IMR-90 (cell line): ENCODE measurements at regions not wholly inside any gene's neighbourhood (a gene's known extent, or its start where the extent isn't known, plus 50 kb on each side); places are given as distances from the start of the nearest gene placed in this dataset.

Experiments used
- ATAC-seq: fragments of 200-7000 bp; cut with Tn5 transposase; 2 replicates; pipeline ENCODE4 v1.9.1; 2020; ENCODE audit warnings: low read depth, mild to moderate bottlenecking, moderate library complexity
- BruUV-seq: library from RNA; stranded (reverse); fragments of 400-500 nt; replicated peaks from 2 replicates; lab custom pipeline; 2021; lab: Mats Ljungman, UMichigan
- CTCF ChIA-PET: fragments of 300-600 bp; formaldehyde crosslinking; extraction: SDS; loops from one replicate; lab custom pipeline; 2021; ENCODE audit warnings: antibody characterized with exemption; lab: Yijun Ruan, JAX
- POLR2A ChIA-PET: fragments of 300-600 bp; sonication (Branson Sonifier 250); formaldehyde crosslinking; loops from one replicate; lab custom pipeline; 2022; ENCODE audit warnings: antibody characterized with exemption; ENCODE audit not compliant: unreplicated experiment; lab: Charles Lee
- DNase-seq: peaks from one replicate; pipeline ENCODE4 v3.0.0; 2013
- H2AFZ ChIP-seq: replicated peaks from 2 replicates; pipeline ENCODE3; 2013; ENCODE audit warnings: low read length, mild to moderate bottlenecking; ENCODE audit not compliant: poor library complexity
- H2AK5ac ChIP-seq: 2 replicates; pipeline ENCODE4 v1.6.1; 2013; ENCODE audit warnings: low read depth, low read length, inconsistent platforms
- H2AK9ac ChIP-seq: replicated peaks from 2 replicates; pipeline ENCODE3; 2013; ENCODE audit warnings: mild to moderate bottlenecking, low read depth, low read length, moderate library complexity; ENCODE audit not compliant: poor library complexity
- H2BK120ac ChIP-seq: 2 replicates; pipeline ENCODE4 v1.6.1; 2013; ENCODE audit warnings: low read depth, low read length, inconsistent platforms
- H2BK15ac ChIP-seq: 3 replicates; pipeline ENCODE4 v1.6.1; 2013; ENCODE audit warnings: low read depth, low read length, inconsistent platforms
- H2BK20ac ChIP-seq: 2 replicates; pipeline ENCODE4 v1.6.1; 2013; ENCODE audit warnings: low read depth, mild to moderate bottlenecking, inconsistent platforms, low read length, moderate library complexity
- H2BK5ac ChIP-seq: 2 replicates; pipeline ENCODE4 v1.6.1; 2013; ENCODE audit warnings: mild to moderate bottlenecking, low read depth, low read length, inconsistent platforms; ENCODE audit not compliant: poor library complexity, severe bottlenecking
- H3K14ac ChIP-seq: replicated peaks from 2 replicates; pipeline ENCODE4 v1.6.1; 2013; ENCODE audit warnings: low read depth, low read length, inconsistent platforms
- H3K18ac ChIP-seq: 2 replicates; pipeline ENCODE4 v1.6.1; 2013; ENCODE audit warnings: low read depth, low read length, control low read depth
- H3K23ac ChIP-seq: 2 replicates; pipeline ENCODE4 v1.6.1; 2013; ENCODE audit warnings: low read depth, low read length, inconsistent platforms
- H3K27ac ChIP-seq: 2 replicates; pipeline ENCODE4 v1.5.1; 2013; ENCODE audit warnings: mild to moderate bottlenecking, control low read depth, low read length; ENCODE audit not compliant: insufficient read depth
- H3K27me3 ChIP-seq: 2 replicates; pipeline ENCODE4 v1.6.1; 2013; ENCODE audit warnings: low read length; ENCODE audit not compliant: control insufficient read depth, insufficient read depth
- H3K36me3 ChIP-seq: 2 replicates; pipeline ENCODE4 v1.6.1; 2013; ENCODE audit warnings: low read length, mixed read lengths; ENCODE audit not compliant: control insufficient read depth, insufficient read depth
- H3K4ac ChIP-seq: 2 replicates; pipeline ENCODE4 v1.6.1; 2013; ENCODE audit warnings: low read depth, low read length, inconsistent platforms
- H3K4me1 ChIP-seq: 2 replicates; pipeline ENCODE4 v1.6.1; 2013; ENCODE audit warnings: low read length, mixed read lengths; ENCODE audit not compliant: control insufficient read depth, insufficient read depth
- H3K4me2 ChIP-seq: 2 replicates; pipeline ENCODE4 v1.6.1; 2013; ENCODE audit warnings: low read depth, mild to moderate bottlenecking, control low read depth, low read length, moderate library complexity
- H3K4me3 ChIP-seq: 2 replicates; pipeline ENCODE4 v1.5.1; 2013; ENCODE audit warnings: low read depth, mild to moderate bottlenecking, control low read depth, low read length, moderate library complexity; ENCODE audit not compliant: insufficient read depth
- H3K56ac ChIP-seq: 2 replicates; pipeline ENCODE4 v1.6.1; 2013; ENCODE audit warnings: low read length, inconsistent platforms; ENCODE audit not compliant: insufficient read depth; ENCODE audit errors: extremely low read depth
- H3K79me1 ChIP-seq, 2 experiments: 2 replicates each; pipeline ENCODE4 v1.6.1; 2013; ENCODE audit warnings: low read length in 2 of 2, inconsistent platforms in 1 of 2, low read depth in 1 of 2
- H3K9ac ChIP-seq: 2 replicates; pipeline ENCODE4 v1.6.1; 2013; ENCODE audit warnings: low read depth, low read length, control low read depth
- H3K9me1 ChIP-seq: 2 replicates; pipeline ENCODE4 v1.6.1; 2013; ENCODE audit warnings: low read length, inconsistent platforms; ENCODE audit not compliant: insufficient read depth
- H3K9me3 ChIP-seq: 2 replicates; pipeline ENCODE4 v1.6.1; 2013; ENCODE audit warnings: low read length; ENCODE audit not compliant: control insufficient read depth, insufficient read depth
- H4K20me1 ChIP-seq: 2 replicates; pipeline ENCODE4 v1.6.1; 2013; ENCODE audit warnings: low read length, inconsistent platforms; ENCODE audit not compliant: insufficient read depth
- H4K5ac ChIP-seq: 2 replicates; pipeline ENCODE4 v1.6.1; 2013; ENCODE audit warnings: mild to moderate bottlenecking, low read depth, low read length, control low read depth
- H4K8ac ChIP-seq, 2 experiments: 2 replicates each; pipeline ENCODE4 v1.6.1; 2013; ENCODE audit warnings: low read depth in 2 of 2, low read length in 2 of 2, control low read depth in 1 of 2, inconsistent platforms in 1 of 2
- H4K91ac ChIP-seq: 2 replicates; pipeline ENCODE4 v1.6.1; 2013; ENCODE audit warnings: low read depth, low read length, inconsistent platforms; ENCODE audit not compliant: insufficient read depth
- BHLHE40 ChIP-seq: fragments of 150-350 bp; IDR thresholded peaks from 2 replicates; pipeline ENCODE4 v1.6.1; 2016; ENCODE audit warnings: mild to moderate bottlenecking, low read depth, low read length
- CEBPB ChIP-seq: IDR thresholded peaks from 2 replicates; pipeline ENCODE4 v1.6.1; 2012; ENCODE audit warnings: low read depth, low read length, improper control_type of control experiment
- NFE2L2 ChIP-seq: fragments of 150-350 bp; IDR thresholded peaks from 2 replicates; pipeline ENCODE4 v1.6.1; 2016; ENCODE audit warnings: low read depth, mild to moderate bottlenecking, low read length
- RCOR1 ChIP-seq: IDR thresholded peaks from 2 replicates; pipeline ENCODE4 v1.6.1; 2012; ENCODE audit warnings: mild to moderate bottlenecking, low read length, improper control_type of control experiment; ENCODE audit not compliant: insufficient replicate concordance
- dilution Hi-C: fragments of 300-500 bp; cut with HindIII; formaldehyde crosslinking; loops from one replicate; pipeline ENCODE4 v1.14.3; 2018; ENCODE audit warnings: low sequenced_read_pairs; ENCODE audit not compliant: unreplicated experiment
- in situ Hi-C: fragments of 300-500 bp; cut with MboI; formaldehyde crosslinking; loops from 3 replicates; pipeline ENCODE4 v1.14.3; 2019; ENCODE audit warnings: low sequenced_read_pairs, inconsistent platforms, mixed read lengths
- intact Hi-C: fragments of 100-400 bp; cut with micrococcal nuclease; formaldehyde crosslinking; loops from 2 replicates; pipeline ENCODE4 v1.10.0; 2022

GRCh38 chr4:170278460-170278859 is 188.7 kb upstream of the AADAT start:
- ATAC-seq: no peak
- no peak overlapping the region for H4K5ac ChIP-seq
- H3K4ac ChIP-seq: no peak overlapping the region
- no peak overlapping the region for H3K4me2 ChIP-seq
- H4K20me1 ChIP-seq: no peaks in the 10 kb centered on the region
- H2AFZ ChIP-seq: no peak overlapping the region
- H3K9me3 ChIP-seq: peaks cover 7% of the 10 kb centered on the region
- H2BK120ac ChIP-seq: no peak overlapping the region
- no peak overlapping the region for H2AK5ac ChIP-seq
- H3K23ac ChIP-seq: no peak overlapping the region
- no peaks in the 10 kb centered on the region for H3K9me1 ChIP-seq
- no peak overlapping the region for H3K18ac ChIP-seq
- H3K4me1 ChIP-seq: no peaks in the 10 kb centered on the region
- H4K8ac ChIP-seq: no peak overlapping the region
- H3K27ac ChIP-seq: no peak overlapping the region
- H3K56ac ChIP-seq: no peak overlapping the region
- in situ Hi-C loops (no loop called here), dilution Hi-C loops (no loop called here), intact Hi-C loops (no loop called here)
- H2AK9ac ChIP-seq: no peak overlapping the region
- no peaks in the 10 kb centered on the region for H3K27me3 ChIP-seq
- no peak overlapping the region for H3K14ac ChIP-seq
- no peak for TF ChIP-seq BHLHE40
- TF ChIP-seq CEBPB: no peak
- no peak for TF ChIP-seq NFE2L2
- no peak for TF ChIP-seq RCOR1
- no peaks in the 10 kb centered on the region for H3K36me3 ChIP-seq
- no peak overlapping the region for H3K9ac ChIP-seq
- ChIA-PET POLR2A (no interaction called here), CTCF (no interaction called here)
- no peak overlapping the region for H2BK20ac ChIP-seq
- DNase-seq: no peak
- H2BK5ac ChIP-seq: no peak overlapping the region
- H3K79me1 ChIP-seq: no peaks in the 10 kb centered on the region
- no peak overlapping the region for H4K91ac ChIP-seq
- no TSS peak for BruUV-seq
- no peak overlapping the region for H2BK15ac ChIP-seq
- no peak overlapping the region for H3K4me3 ChIP-seq
